CD4-positive, alpha-beta memory T cell (primary cell): ENCODE measurements at regions not wholly inside any gene's neighbourhood (a gene's known extent, or its start where the extent isn't known, plus 50 kb on each side); places are given as distances from the start of the nearest gene placed in this dataset.

Source experiments
- CTCF ChIA-PET: fragments of 350-600 bp; sonication (Branson Sonifier 250); formaldehyde crosslinking; loops from one replicate; lab custom pipeline; 2021; ENCODE audit warnings: inconsistent platforms; ENCODE audit not compliant: partially characterized antibody; lab: Charles Lee
- POLR2A ChIA-PET: fragments of 350-600 bp; sonication (Branson Sonifier 250); formaldehyde crosslinking; loops from one replicate; lab custom pipeline; 2021; ENCODE audit not compliant: partially characterized antibody; lab: Charles Lee
- DNase-seq, 5 donors: peaks; one replicate each; pipeline versions ENCODE4 v3.0.0 to v3.0.0-alpha.2; 2020 to 2022; ENCODE audit warnings: mixed read lengths in 1 of 5
- H3K27ac ChIP-seq: one replicate; pipeline ENCODE4 v1.7.0; 2013; ENCODE audit warnings: low read depth, low read length
- H3K27me3 ChIP-seq: 2 replicates; pipeline ENCODE4 v1.7.0; 2013; ENCODE audit warnings: mild to moderate bottlenecking, low read length, moderate library complexity; ENCODE audit not compliant: insufficient read depth
- H3K36me3 ChIP-seq: 2 replicates; pipeline ENCODE4 v1.7.0; 2013; ENCODE audit warnings: mild to moderate bottlenecking, low read length, moderate library complexity; ENCODE audit not compliant: insufficient read depth
- H3K4me1 ChIP-seq: 2 replicates; pipeline ENCODE4 v1.7.0; 2013; ENCODE audit warnings: mild to moderate bottlenecking, low read length, moderate library complexity; ENCODE audit not compliant: insufficient read depth
- H3K4me3 ChIP-seq, 2 donors: one replicate each; pipeline ENCODE4 v1.7.0; 2013; ENCODE audit warnings: low read length in 2 of 2, mild to moderate bottlenecking in 1 of 2
- H3K9me3 ChIP-seq, 2 donors: one replicate each; pipeline ENCODE4 v1.7.0; 2013; ENCODE audit warnings: low read length in 2 of 2, control low read depth in 1 of 2; ENCODE audit not compliant: control insufficient read depth in 1 of 2
- H3K27ac Mint-ChIP-seq, 7 donors: one replicate each; pipeline ENCODE4 v1.8.0; 2020 to 2021; ENCODE audit warnings: mixed read lengths in 7 of 7, mild to moderate bottlenecking in 6 of 7, inconsistent platforms in 3 of 7, moderate library complexity in 3 of 7
- H3K27me3 Mint-ChIP-seq, 2 donors: one replicate each; pipeline ENCODE4 v1.8.0; 2020 to 2021; ENCODE audit warnings: mixed read lengths in 2 of 2
- H3K36me3 Mint-ChIP-seq, 2 donors: one replicate each; pipeline ENCODE4 v1.8.0; 2020 to 2021; ENCODE audit warnings: mixed read lengths in 2 of 2, inconsistent platforms in 1 of 2, mild to moderate bottlenecking in 1 of 2
- H3K4me1 Mint-ChIP-seq, 4 donors: one replicate each; pipeline ENCODE4 v1.8.0; 2020 to 2021; ENCODE audit warnings: mixed read lengths in 4 of 4, mild to moderate bottlenecking in 1 of 4
- H3K4me3 Mint-ChIP-seq, 8 donors: one replicate each; pipeline ENCODE4 v1.8.0; 2020 to 2021; ENCODE audit warnings: mixed read lengths in 8 of 8, mild to moderate bottlenecking in 7 of 8, moderate library complexity in 6 of 8, inconsistent platforms in 3 of 8
- H3K9me3 Mint-ChIP-seq, 8 donors: one replicate each; pipeline ENCODE4 v1.8.0; 2020 to 2021; ENCODE audit warnings: mixed read lengths in 8 of 8, mild to moderate bottlenecking in 5 of 8, inconsistent platforms in 3 of 8, moderate library complexity in 1 of 8
- intact Hi-C: fragments of 100-400 bp; cut with micrococcal nuclease; formaldehyde crosslinking; loops from one replicate; pipeline ENCODE4 v1.15.1; 2023

DNA sequence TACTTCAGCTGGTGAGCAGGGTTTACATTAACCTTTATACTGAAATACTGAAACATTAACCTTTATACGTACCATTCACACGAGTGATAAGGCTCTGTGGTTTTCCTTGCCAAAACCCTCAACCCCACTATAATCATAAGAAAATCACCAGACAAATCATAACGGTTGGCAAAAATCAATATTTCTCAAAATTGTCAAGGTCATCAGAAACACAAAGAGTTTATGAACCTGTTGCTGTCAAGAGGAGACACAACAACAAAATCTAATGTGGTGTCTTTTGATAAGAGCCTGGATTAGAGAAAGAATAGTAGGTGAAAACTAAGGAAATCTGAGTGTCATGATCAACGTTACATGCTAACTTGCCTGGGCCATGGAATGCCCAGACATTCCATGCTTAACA lies 396.9 kb upstream of the TMEFF2 start:
- H3K36me3 ChIP-seq, result no peaks in the 10 kb centered on the region
- H3K4me1 ChIP-seq, result no peaks in the 10 kb centered on the region
- H3K4me3 ChIP-seq, result no peak overlapping the region
- H3K27ac ChIP-seq, result no peak overlapping the region
- DNase-seq, result no peak
- Mint-ChIP-seq H3K4me1 (no peaks in the 10 kb centered on the region), H3K27me3 (no peaks in the 10 kb centered on the region), H3K36me3 (no peaks in the 10 kb centered on the region), H3K9me3 (peaks cover 0 to 3% (median 0%) of the 10 kb centered on the region in 8 donors), H3K4me3 (no peak overlapping the region), H3K27ac (no peak overlapping the region)
- ChIA-PET POLR2A (no interaction called here), CTCF (no interaction called here)
- no peaks in the 10 kb centered on the region for H3K27me3 ChIP-seq
- H3K9me3 ChIP-seq, result no peaks in the 10 kb centered on the region
- intact Hi-C loops, result no loop called here

DNA sequence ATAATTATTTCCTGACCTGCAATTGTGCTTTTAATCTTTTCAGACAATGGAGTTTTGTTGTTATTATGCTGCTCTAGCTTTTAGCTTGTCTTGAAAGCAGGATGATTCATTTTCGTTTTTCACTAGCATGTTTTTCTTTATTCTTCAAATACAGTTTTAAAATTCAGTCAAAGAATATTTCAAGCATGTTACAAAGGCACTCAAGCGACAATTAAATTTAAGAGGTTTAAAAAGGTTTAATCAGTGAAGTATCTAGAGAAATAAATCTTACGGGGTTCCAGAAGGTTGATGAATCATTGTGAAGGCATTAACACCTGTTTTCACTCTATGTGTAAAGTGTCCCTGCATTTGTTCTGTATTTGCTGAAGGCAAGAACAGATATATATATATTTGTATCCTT lies 390.7 kb upstream of the TMEFF2 start:
- H3K9me3 Mint-ChIP-seq, result peaks cover 0 to 2% (median 0%) of the 10 kb centered on the region in 8 donors
- no peaks in the 10 kb centered on the region for H3K27me3 Mint-ChIP-seq
- no peaks in the 10 kb centered on the region for H3K4me1 Mint-ChIP-seq

DNA sequence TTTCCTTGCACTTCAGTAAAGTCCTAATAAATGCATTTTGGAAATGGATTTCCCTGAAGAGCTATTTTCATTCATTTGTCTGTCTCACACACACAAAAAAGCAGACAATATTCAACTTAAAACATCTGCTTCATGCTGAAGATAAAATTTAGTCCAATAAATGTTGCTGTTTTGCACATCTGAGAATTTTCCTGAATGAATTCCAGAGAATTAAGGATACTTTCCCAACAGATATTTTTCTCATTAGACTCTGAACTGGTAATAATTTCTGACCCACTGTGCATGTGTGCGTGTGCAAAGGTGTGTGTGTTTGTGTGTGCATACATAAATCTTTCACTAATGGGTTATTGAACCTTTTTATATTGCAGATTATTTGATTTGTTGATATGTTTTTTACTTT lies 390.2 kb upstream of the TMEFF2 start:
- ChIA-PET POLR2A (no interaction called here), CTCF (no interaction called here)
- Mint-ChIP-seq H3K27ac (no peak overlapping the region), H3K4me3 (no peak overlapping the region), H3K4me1 (no peaks in the 10 kb centered on the region), H3K27me3 (no peaks in the 10 kb centered on the region), H3K36me3 (no peaks in the 10 kb centered on the region), H3K9me3 (peaks cover 0 to 3% (median 0%) of the 10 kb centered on the region in 8 donors)
- DNase-seq, result no peak
- Histone ChIP-seq H3K27ac (no peak overlapping the region), H3K4me1 (no peaks in the 10 kb centered on the region), H3K9me3 (no peaks in the 10 kb centered on the region), H3K4me3 (no peak overlapping the region), H3K36me3 (no peaks in the 10 kb centered on the region), H3K27me3 (no peaks in the 10 kb centered on the region)
- intact Hi-C loops, result no loop called here

More for the DNA sequence above, 390.7 kb upstream of the TMEFF2 start:
- intact Hi-C loops, result no loop called here
- H3K27me3 ChIP-seq, result no peaks in the 10 kb centered on the region
- POLR2A ChIA-PET, result no interaction called here
- no peaks in the 10 kb centered on the region for H3K36me3 Mint-ChIP-seq
- H3K9me3 ChIP-seq, result no peaks in the 10 kb centered on the region
- H3K27ac Mint-ChIP-seq, result no peak overlapping the region
- no peak overlapping the region for H3K4me3 Mint-ChIP-seq
- DNase-seq, result no peak
- no peak overlapping the region for H3K27ac ChIP-seq
- no peaks in the 10 kb centered on the region for H3K36me3 ChIP-seq
- CTCF ChIA-PET, result no interaction called here
- H3K4me3 ChIP-seq, result no peak overlapping the region
- H3K4me1 ChIP-seq, result no peaks in the 10 kb centered on the region

DNA sequence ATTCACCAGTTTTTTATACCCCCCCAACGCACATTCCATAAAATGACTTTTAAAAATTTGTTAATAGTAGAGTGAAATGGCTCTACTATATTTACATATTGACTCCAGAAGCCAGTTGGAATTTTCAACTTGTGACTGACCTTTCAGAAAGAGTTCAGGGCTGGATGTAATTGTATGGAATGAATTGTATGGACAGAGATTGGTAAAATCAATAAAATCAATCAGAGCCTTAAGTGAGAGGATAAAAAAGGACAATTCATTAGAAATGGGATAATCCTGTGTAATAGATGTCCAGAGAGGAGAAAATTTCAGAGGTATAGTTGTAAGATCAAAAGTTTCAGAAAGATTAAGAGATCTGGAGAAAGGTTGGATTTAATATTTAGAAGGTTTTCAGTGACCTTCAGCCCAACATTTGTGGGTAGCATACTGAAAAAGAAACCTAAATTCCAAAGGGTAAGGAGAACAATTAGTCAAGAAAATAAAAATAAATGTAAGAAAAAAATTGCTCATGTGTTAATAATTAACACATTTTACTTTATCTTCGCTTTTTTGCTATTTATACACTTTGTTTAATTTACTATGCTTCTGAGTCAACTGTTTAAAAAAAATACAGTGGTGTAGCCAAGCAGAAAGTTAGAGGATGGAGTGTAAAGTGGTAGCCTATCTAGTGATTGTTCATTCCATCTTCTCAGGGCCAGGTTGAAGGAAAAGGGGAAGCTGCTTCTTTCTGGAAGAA lies 385.4 kb upstream of the TMEFF2 start:
- Histone ChIP-seq H3K4me3 (no peak overlapping the region), H3K27me3 (no peaks in the 10 kb centered on the region), H3K4me1 (no peaks in the 10 kb centered on the region), H3K27ac (no peak overlapping the region), H3K36me3 (no peaks in the 10 kb centered on the region), H3K9me3 (no peaks in the 10 kb centered on the region)
- H3K9me3 Mint-ChIP-seq, result peaks cover 0 to 2% (median 0%) of the 10 kb centered on the region in 8 donors
- CTCF ChIA-PET, result no interaction called here
- no peak for DNase-seq
- no peaks in the 10 kb centered on the region for H3K27me3 Mint-ChIP-seq
- no peak overlapping the region for H3K27ac Mint-ChIP-seq
- POLR2A ChIA-PET, result no interaction called here
- H3K4me1 Mint-ChIP-seq, result no peaks in the 10 kb centered on the region
- intact Hi-C loops, result no loop called here
- no peaks in the 10 kb centered on the region for H3K36me3 Mint-ChIP-seq
- H3K4me3 Mint-ChIP-seq, result no peak overlapping the region

DNA sequence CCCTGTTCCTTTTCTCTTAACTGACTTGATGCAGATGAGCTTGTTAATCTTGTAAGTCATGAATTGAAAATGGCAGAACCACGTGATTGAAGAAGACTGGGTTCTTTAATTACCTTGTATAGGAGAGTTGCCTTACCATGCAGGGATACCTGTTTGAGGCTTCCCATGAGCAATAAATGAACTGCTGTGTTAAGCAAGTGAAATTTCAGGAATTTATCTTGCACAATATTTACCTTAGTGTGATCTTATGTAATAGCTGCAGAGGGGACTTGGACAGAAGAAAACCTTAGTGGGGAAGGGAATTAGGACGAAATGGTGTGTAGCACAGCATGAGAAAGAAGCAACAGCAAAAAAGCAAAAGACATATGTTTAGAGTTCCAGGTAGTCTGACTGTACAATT lies 384.0 kb upstream of the TMEFF2 start:
- Mint-ChIP-seq H3K9me3 (peaks cover 0 to 2% (median 0%) of the 10 kb centered on the region in 8 donors), H3K27ac (peak overlapping the region in 1 of 7 donors; percentile 3), H3K4me3 (no peak overlapping the region), H3K4me1 (no peaks in the 10 kb centered on the region), H3K27me3 (no peaks in the 10 kb centered on the region), H3K36me3 (no peaks in the 10 kb centered on the region)
- intact Hi-C loops, result no loop called here
- no peak overlapping the region for H3K27ac ChIP-seq
- H3K36me3 ChIP-seq, result no peaks in the 10 kb centered on the region
- no peak overlapping the region for H3K4me3 ChIP-seq
- ChIA-PET POLR2A (no interaction called here), CTCF (no interaction called here)
- no peak for DNase-seq
- no peaks in the 10 kb centered on the region for H3K27me3 ChIP-seq
- no peaks in the 10 kb centered on the region for H3K9me3 ChIP-seq
- H3K4me1 ChIP-seq, result no peaks in the 10 kb centered on the region

DNA sequence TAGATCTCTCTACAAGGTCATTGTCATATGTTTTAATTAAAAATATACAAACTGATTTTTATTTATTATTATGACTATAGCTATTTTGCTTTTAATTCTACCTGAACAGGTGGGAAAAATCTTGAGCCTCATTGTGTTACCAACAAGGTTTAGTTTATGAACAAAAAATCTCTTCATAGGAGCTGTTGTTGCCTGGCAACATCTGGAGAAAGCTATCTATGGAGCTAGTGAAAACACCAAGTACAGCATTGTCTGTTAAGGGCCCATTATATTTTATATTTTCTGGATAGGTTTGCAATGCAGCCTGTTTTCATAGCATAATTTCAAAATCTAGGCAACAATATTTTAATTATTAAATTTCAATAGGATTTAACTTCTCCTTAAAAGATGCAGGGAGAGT lies 383.0 kb upstream of the TMEFF2 start:
- intact Hi-C loops, result no loop called here
- no peak for DNase-seq
- H3K27ac Mint-ChIP-seq, result no peak overlapping the region
- POLR2A ChIA-PET, result no interaction called here
- no peaks in the 10 kb centered on the region for H3K9me3 ChIP-seq
- H3K36me3 ChIP-seq, result no peaks in the 10 kb centered on the region
- CTCF ChIA-PET, result no interaction called here
- no peak overlapping the region for H3K27ac ChIP-seq
- no peaks in the 10 kb centered on the region for H3K4me1 Mint-ChIP-seq
- no peaks in the 10 kb centered on the region for H3K4me1 ChIP-seq
- H3K4me3 ChIP-seq, result no peak overlapping the region
- H3K27me3 ChIP-seq, result no peaks in the 10 kb centered on the region
- no peaks in the 10 kb centered on the region for H3K27me3 Mint-ChIP-seq
- H3K4me3 Mint-ChIP-seq, result no peak overlapping the region
- peaks cover 0 to 2% (median 0%) of the 10 kb centered on the region in 8 donors for H3K9me3 Mint-ChIP-seq
- no peaks in the 10 kb centered on the region for H3K36me3 Mint-ChIP-seq

DNA sequence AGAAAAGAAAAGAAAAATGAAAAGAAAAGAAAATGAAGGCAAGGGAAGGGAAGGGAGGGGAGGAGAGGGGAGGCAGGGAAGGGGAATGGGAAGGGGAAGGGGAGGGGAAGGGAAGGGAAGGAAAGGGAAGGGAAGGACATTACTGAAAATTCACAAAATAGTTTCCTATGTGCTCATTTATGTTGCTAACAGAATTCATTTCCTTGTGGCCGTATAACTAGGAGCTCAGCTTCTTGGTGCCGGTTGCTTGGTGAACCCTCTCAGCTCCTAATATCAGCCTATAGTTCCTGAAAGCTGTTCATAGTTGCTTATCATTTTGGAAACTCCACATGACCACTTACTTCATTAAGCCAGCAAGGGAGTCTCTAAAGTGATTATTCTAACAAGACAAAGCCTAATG lies 379.8 kb upstream of the TMEFF2 start:
- DNase-seq, result no peak
- Mint-ChIP-seq H3K4me3 (no peak overlapping the region), H3K4me1 (no peaks in the 10 kb centered on the region), H3K9me3 (no peaks in the 10 kb centered on the region), H3K27ac (no peak overlapping the region), H3K36me3 (no peaks in the 10 kb centered on the region), H3K27me3 (no peaks in the 10 kb centered on the region)
- H3K9me3 ChIP-seq, result no peaks in the 10 kb centered on the region
- CTCF ChIA-PET, result no interaction called here
- H3K4me1 ChIP-seq, result no peaks in the 10 kb centered on the region
- no peaks in the 10 kb centered on the region for H3K36me3 ChIP-seq
- no peak overlapping the region for H3K27ac ChIP-seq
- no peak overlapping the region for H3K4me3 ChIP-seq
- H3K27me3 ChIP-seq, result no peaks in the 10 kb centered on the region
- POLR2A ChIA-PET, result no interaction called here
- intact Hi-C loops, result no loop called here
